ENCODE measurements at regions not wholly inside any gene's neighbourhood (a gene's known extent, or its start where the extent isn't known, plus 50 kb on each side); places are given as distances from the start of the nearest gene placed in this dataset.

GRCh38 chr18:39596891-39597290, 2031.3 kb upstream of the CELF4 start:
- H3K27ac ChIP-seq (ENCODE audit: low read depth), result no peak overlapping the region
- no peak for DNase-seq (ENCODE audit: low spot score)
- H2AFZ ChIP-seq, result no peak overlapping the region
- no peaks in the 10 kb centered on the region for H3K79me2 ChIP-seq (replicated peaks; ENCODE audit: insufficient read depth)
- TF ChIP-seq ETS1 (IDR thresholded peaks at IDR 0.05) (no peak), POLR2AphosphoS5 (IDR thresholded peaks at IDR 0.05; ENCODE audit: low read depth) (no peak), CREB1 (CRISPR knock-in tag; IDR thresholded peaks at IDR 0.05; ENCODE audit: low read depth) (no peak)
- no peak for ATAC-seq
- H3K36me3 ChIP-seq (ENCODE audit: insufficient read depth), result no peaks in the 10 kb centered on the region
- H3K9me2 ChIP-seq (ENCODE audit: insufficient read depth), result peaks cover 4% of the 10 kb centered on the region; the same call in 1 of the 2 replicates
- H4K20me1 ChIP-seq (replicated peaks; ENCODE audit: insufficient read depth), result no peaks in the 10 kb centered on the region
- Mint-ChIP-seq H3K36me3 (ENCODE audit: low read depth) (peaks cover 24% of the 10 kb centered on the region; the same call in 2 of the 3 replicates), H3K27ac (no peak overlapping the region), H3K9me3 (peaks cover 8% of the 10 kb centered on the region), H3K4me3 (no peak overlapping the region), H3K4me1 (peaks cover 18% of the 10 kb centered on the region), H3K27me3 (ENCODE audit: insufficient read depth, low read depth, poor library complexity) (no peaks in the 10 kb centered on the region)
- no peak overlapping the region for H3K4me2 ChIP-seq
- no peak overlapping the region for H3K4me3 ChIP-seq
- no peaks in the 10 kb centered on the region for H3K27me3 ChIP-seq (ENCODE audit: insufficient read depth)
- H3F3A ChIP-seq (replicated peaks; ENCODE audit: low read depth), result no peaks in the 10 kb centered on the region
- H3K4me1 ChIP-seq (ENCODE audit: insufficient read depth), result peaks cover 28% of the 10 kb centered on the region

- H3K4me1 ChIP-seq (ENCODE audit: insufficient read depth), result peaks cover 29% of the 10 kb centered on the region
- H3K4me2 ChIP-seq, result no peak overlapping the region
- H3K4me3 ChIP-seq, result no peak overlapping the region
- ATAC-seq (no peak), DNase-seq (ENCODE audit: low spot score) (no peak)
- no peaks in the 10 kb centered on the region for H3K27me3 Mint-ChIP-seq (ENCODE audit: insufficient read depth, low read depth, poor library complexity)
- H3K4me3 Mint-ChIP-seq, result no peak overlapping the region
- no peaks in the 10 kb centered on the region for H3K79me2 ChIP-seq (replicated peaks; ENCODE audit: insufficient read depth)
- H2AFZ ChIP-seq, result no peak overlapping the region
- H3K27me3 ChIP-seq (ENCODE audit: insufficient read depth), result no peaks in the 10 kb centered on the region
- no peaks in the 10 kb centered on the region for H3F3A ChIP-seq (replicated peaks; ENCODE audit: low read depth)
- TF ChIP-seq POLR2AphosphoS5 (IDR thresholded peaks at IDR 0.05; ENCODE audit: low read depth) (no peak), JUNB (IDR thresholded peaks at IDR 0.05; ENCODE audit: unreplicated experiment) (no peak)
- H4K20me1 ChIP-seq (replicated peaks; ENCODE audit: insufficient read depth), result no peaks in the 10 kb centered on the region
- H3K27ac ChIP-seq (ENCODE audit: low read depth), result no peak overlapping the region
- no peaks in the 10 kb centered on the region for H3K36me3 ChIP-seq (ENCODE audit: insufficient read depth)
- H3K27ac Mint-ChIP-seq, result no peak overlapping the region
- peaks cover 24% of the 10 kb centered on the region; the same call in 2 of the 3 replicates for H3K36me3 Mint-ChIP-seq (ENCODE audit: low read depth)
- H3K9me2 ChIP-seq (ENCODE audit: insufficient read depth), result peaks cover 4% of the 10 kb centered on the region; the same call in 1 of the 2 replicates
- peaks cover 24% of the 10 kb centered on the region for H3K4me1 Mint-ChIP-seq
- H3K9me3 Mint-ChIP-seq, result peaks cover 8% of the 10 kb centered on the region
Observed at GRCh38 chr18:39596221-39596620, 2030.6 kb upstream of the CELF4 start.

- H3K27me3 ChIP-seq (ENCODE audit: insufficient read depth), result no peaks in the 10 kb centered on the region
- Mint-ChIP-seq H3K27ac (no peak overlapping the region), H3K4me3 (no peak overlapping the region), H3K4me1 (peaks cover 34% of the 10 kb centered on the region), H3K36me3 (ENCODE audit: low read depth) (peaks cover 24% of the 10 kb centered on the region; the same call in 2 of the 3 replicates), H3K27me3 (ENCODE audit: insufficient read depth, low read depth, poor library complexity) (no peaks in the 10 kb centered on the region), H3K9me3 (peaks cover 8% of the 10 kb centered on the region)
- H3K9me2 ChIP-seq (ENCODE audit: insufficient read depth), result peaks cover 4% of the 10 kb centered on the region; the same call in 1 of the 2 replicates
- TF ChIP-seq ZNF331 (CRISPR knock-in tag; IDR thresholded peaks at IDR 0.05; ENCODE audit: low read depth) (no peak), EZH2 (IDR thresholded peaks at IDR 0.05; ENCODE audit: low read depth, unreplicated experiment) (no peak), EZH2phosphoT487 (IDR thresholded peaks at IDR 0.05; ENCODE audit: unreplicated experiment) (no peak), ETS1 (IDR thresholded peaks at IDR 0.05) (no peak), CTCF (conservative IDR thresholded peaks at IDR 0.05; ENCODE audit: low read depth in 2 of 2) (no peak), NANOG (IDR thresholded peaks at IDR 0.05; ENCODE audit: borderline replicate concordance) (no peak), JUNB (IDR thresholded peaks at IDR 0.05; ENCODE audit: unreplicated experiment) (no peak), CREB1 (CRISPR knock-in tag; IDR thresholded peaks at IDR 0.05; ENCODE audit: low read depth) (no peak)
- no peak for DNase-seq (ENCODE audit: low spot score)
- H3K4me1 ChIP-seq (ENCODE audit: insufficient read depth), result peaks cover 37% of the 10 kb centered on the region
- H2AFZ ChIP-seq, result no peak overlapping the region
- no peaks in the 10 kb centered on the region for H4K20me1 ChIP-seq (replicated peaks; ENCODE audit: insufficient read depth)
- no peak overlapping the region for H3K27ac ChIP-seq (ENCODE audit: low read depth)
- H3K4me3 ChIP-seq, result no peak overlapping the region
- no peak for ATAC-seq
- no peaks in the 10 kb centered on the region for H3K36me3 ChIP-seq (ENCODE audit: insufficient read depth)
- H3K4me2 ChIP-seq, result no peak overlapping the region
- no peaks in the 10 kb centered on the region for H3F3A ChIP-seq (replicated peaks; ENCODE audit: low read depth)
- no peaks in the 10 kb centered on the region for H3K79me2 ChIP-seq (replicated peaks; ENCODE audit: insufficient read depth)
Observed at GRCh38 chr18:39594206-39594605, 2028.6 kb upstream of the CELF4 start.

All from GM23338 (cell line).